Karpas-422 (cell line): ENCODE measurements at regions not wholly inside any gene's neighbourhood (a gene's known extent, or its start where the extent isn't known, plus 50 kb on each side); places are given as distances from the start of the nearest gene placed in this dataset.
"Not testable (repeated sequence)": the region's sequence is repeated elsewhere in the genome, so short reads cannot be mapped to it uniquely, and the experiment has no call there.

Experiments used
- DNase-seq: peaks from one replicate; pipeline ENCODE4 v3.0.0-alpha.2; 2015
- H2AFZ ChIP-seq: fragments of 200-600 bp; sonication (generic); 2 replicates; pipeline ENCODE4 v1.6.1; 2014; ENCODE audit warnings: antibody characterized with exemption, low read length, mixed read lengths
- H3K27ac ChIP-seq: fragments of 200-600 bp; sonication (generic); 2 replicates; pipeline ENCODE4 v1.5.1; 2014; ENCODE audit warnings: mild to moderate bottlenecking, low read length, moderate library complexity
- H3K27me3 ChIP-seq: fragments of 200-600 bp; sonication (generic); 2 replicates; pipeline ENCODE4 v1.6.1; 2014; ENCODE audit warnings: low read length, mixed read lengths
- H3K36me3 ChIP-seq: fragments of 200-600 bp; sonication (generic); 2 replicates; pipeline ENCODE4 v1.6.1; 2014; ENCODE audit warnings: low read length, mixed read lengths; ENCODE audit not compliant: insufficient read depth
- H3K4me1 ChIP-seq: fragments of 200-600 bp; sonication (generic); 2 replicates; pipeline ENCODE4 v1.6.1; 2014; ENCODE audit warnings: mild to moderate bottlenecking, low read length, mixed read lengths
- H3K4me2 ChIP-seq: fragments of 200-600 bp; sonication (generic); 2 replicates; pipeline ENCODE4 v1.6.1; 2014; ENCODE audit warnings: low read length, low read depth, mild to moderate bottlenecking; ENCODE audit not compliant: poor library complexity, severe bottlenecking
- H3K4me3 ChIP-seq: fragments of 200-600 bp; sonication (generic); 2 replicates; pipeline ENCODE4 v1.5.1; 2014; ENCODE audit warnings: mild to moderate bottlenecking, antibody characterized with exemption, low read length, mixed read lengths
- H3K79me2 ChIP-seq: fragments of 200-600 bp; sonication (generic); 2 replicates; pipeline ENCODE4 v1.6.1; 2014; ENCODE audit warnings: mild to moderate bottlenecking, low read length, mixed read lengths
- H3K9ac ChIP-seq: fragments of 200-600 bp; sonication (generic); 2 replicates; pipeline ENCODE4 v1.6.0; 2014; ENCODE audit warnings: low read length
- H3K9me2 ChIP-seq: fragments of 200-600 bp; sonication (generic), shearing (Covaris generic); replicated peaks from 2 replicates; pipeline ENCODE4 v1.6.0; 2014; ENCODE audit warnings: mild to moderate bottlenecking, low read length, moderate library complexity; ENCODE audit not compliant: insufficient read depth
- H3K9me3 ChIP-seq: fragments of 300-700, 200-600 bp; sonication (generic); 2 replicates; pipeline ENCODE4 v1.6.1; 2014; ENCODE audit warnings: low read length, mixed read lengths
- H4K20me1 ChIP-seq: fragments of 200-600 bp; sonication (generic); 2 replicates; pipeline ENCODE4 v1.6.1; 2014; ENCODE audit warnings: mild to moderate bottlenecking, antibody characterized with exemption, low read length, low read depth; ENCODE audit not compliant: insufficient read depth

GRCh38 chr2:76149846-76150245 lies 439.1 kb upstream of the GCFC2 start:
- no peak for DNase-seq
- Histone ChIP-seq H2AFZ (no peak overlapping the region), H3K9me3 (peaks cover 16% of the 10 kb centered on the region), H3K4me1 (no peaks in the 10 kb centered on the region), H3K4me2 (no peak overlapping the region), H3K27me3 (no peaks in the 10 kb centered on the region), H4K20me1 (no peaks in the 10 kb centered on the region), H3K9me2 (peaks cover 5% of the 10 kb centered on the region; the same call in 1 of the 2 replicates), H3K9ac (no peak overlapping the region), H3K79me2 (no peaks in the 10 kb centered on the region), H3K27ac (no peak overlapping the region), H3K4me3 (no peak overlapping the region), H3K36me3 (no peaks in the 10 kb centered on the region)

- not testable (repeated sequence) for H3K4me2 ChIP-seq, H3K9me2 ChIP-seq, H4K20me1 ChIP-seq, H3K27ac ChIP-seq, H3K36me3 ChIP-seq, H3K9me3 ChIP-seq, DNase-seq, H2AFZ ChIP-seq, H3K4me3 ChIP-seq, H3K79me2 ChIP-seq, H3K4me1 ChIP-seq, H3K9ac ChIP-seq, H3K27me3 ChIP-seq
Observed at GRCh38 chr2:76139303-76139702, 428.6 kb upstream of the GCFC2 start.

- Histone ChIP-seq H3K9ac (no peak overlapping the region), H3K9me2 (no peaks in the 10 kb centered on the region), H2AFZ (no peak overlapping the region), H4K20me1 (no peaks in the 10 kb centered on the region), H3K79me2 (no peaks in the 10 kb centered on the region), H3K4me3 (no peak overlapping the region), H3K4me2 (no peak overlapping the region), H3K9me3 (peaks cover 11% of the 10 kb centered on the region), H3K27ac (no peak overlapping the region), H3K27me3 (no peaks in the 10 kb centered on the region), H3K36me3 (no peaks in the 10 kb centered on the region), H3K4me1 (no peaks in the 10 kb centered on the region)
- no peak for DNase-seq
Observed at GRCh38 chr2:76128622-76129021, 417.9 kb upstream of the GCFC2 start.

GRCh38 chr2:76120176-76120575 lies 409.5 kb upstream of the GCFC2 start:
- Histone ChIP-seq H3K9ac (no peak overlapping the region), H3K9me2 (no peaks in the 10 kb centered on the region), H3K36me3 (no peaks in the 10 kb centered on the region), H4K20me1 (no peaks in the 10 kb centered on the region), H3K79me2 (no peaks in the 10 kb centered on the region), H3K9me3 (peaks cover 3% of the 10 kb centered on the region), H3K4me2 (no peak overlapping the region), H3K4me3 (no peak overlapping the region), H3K27me3 (no peaks in the 10 kb centered on the region), H3K27ac (no peak overlapping the region), H3K4me1 (no peaks in the 10 kb centered on the region), H2AFZ (no peak overlapping the region)
- peak; percentile 37 for DNase-seq

GRCh38 chr2:76089683-76090082 lies 379.0 kb upstream of the GCFC2 start:
- no peak overlapping the region for H3K4me2 ChIP-seq
- H3K9ac ChIP-seq: no peak overlapping the region
- H3K27ac ChIP-seq: no peak overlapping the region
- H3K27me3 ChIP-seq: no peaks in the 10 kb centered on the region
- no peak for DNase-seq
- H3K4me1 ChIP-seq: no peaks in the 10 kb centered on the region
- H3K9me2 ChIP-seq: 0 out of 2 replicates have a peak, but pooled peaks cover 5% of the 10 kb centered on the region
- H3K9me3 ChIP-seq: peaks cover 5% of the 10 kb centered on the region; the same call in 1 of the 2 replicates
- no peak overlapping the region for H3K4me3 ChIP-seq
- H3K36me3 ChIP-seq: no peaks in the 10 kb centered on the region
- H4K20me1 ChIP-seq: no peaks in the 10 kb centered on the region
- H2AFZ ChIP-seq: no peak overlapping the region
- no peaks in the 10 kb centered on the region for H3K79me2 ChIP-seq

- Histone ChIP-seq H4K20me1 (no peaks in the 10 kb centered on the region), H3K4me2 (no peak overlapping the region), H2AFZ (no peak overlapping the region), H3K4me1 (no peaks in the 10 kb centered on the region), H3K4me3 (no peak overlapping the region), H3K79me2 (no peaks in the 10 kb centered on the region), H3K27me3 (no peaks in the 10 kb centered on the region), H3K27ac (no peak overlapping the region), H3K36me3 (no peaks in the 10 kb centered on the region), H3K9me2 (0 out of 2 replicates have a peak, but pooled peaks cover 5% of the 10 kb centered on the region), H3K9me3 (no peaks in the 10 kb centered on the region), H3K9ac (no peak overlapping the region)
- DNase-seq: peak; percentile 2
Observed at GRCh38 chr2:76083248-76083647, 372.5 kb upstream of the GCFC2 start.

- Histone ChIP-seq H3K9me3 (no peaks in the 10 kb centered on the region), H3K27ac (no peak overlapping the region), H3K9me2 (0 out of 2 replicates have a peak, but pooled peaks cover 5% of the 10 kb centered on the region), H4K20me1 (no peaks in the 10 kb centered on the region), H3K79me2 (no peaks in the 10 kb centered on the region), H3K4me3 (no peak overlapping the region), H3K4me2 (no peak overlapping the region), H3K27me3 (no peaks in the 10 kb centered on the region), H3K4me1 (no peaks in the 10 kb centered on the region), H2AFZ (no peak overlapping the region), H3K36me3 (no peaks in the 10 kb centered on the region), H3K9ac (no peak overlapping the region)
- DNase-seq: no peak
Observed at GRCh38 chr2:76082509-76082908, 371.8 kb upstream of the GCFC2 start.

GRCh38 chr2:76080154-76080553 lies 369.4 kb upstream of the GCFC2 start:
- Histone ChIP-seq H3K27ac (no peak overlapping the region), H3K27me3 (peaks cover 3% of the 10 kb centered on the region; the same call in 1 of the 2 replicates), H3K9ac (no peak overlapping the region), H3K4me1 (no peaks in the 10 kb centered on the region), H3K79me2 (no peaks in the 10 kb centered on the region), H3K4me3 (no peak overlapping the region), H3K9me2 (no peaks in the 10 kb centered on the region), H3K36me3 (no peaks in the 10 kb centered on the region), H3K9me3 (no peaks in the 10 kb centered on the region), H4K20me1 (no peaks in the 10 kb centered on the region), H2AFZ (no peak overlapping the region), H3K4me2 (no peak overlapping the region)
- DNase-seq: no peak

- H3K27me3 ChIP-seq: peaks cover 3% of the 10 kb centered on the region; the same call in 1 of the 2 replicates
- no peak overlapping the region for H3K27ac ChIP-seq
- H4K20me1 ChIP-seq: no peaks in the 10 kb centered on the region
- no peak overlapping the region for H3K4me3 ChIP-seq
- no peak overlapping the region for H2AFZ ChIP-seq
- no peak overlapping the region for H3K9ac ChIP-seq
- 0 out of 2 replicates have a peak, but pooled peaks cover 3% of the 10 kb centered on the region for H3K9me2 ChIP-seq
- no peak for DNase-seq
- H3K4me1 ChIP-seq: no peaks in the 10 kb centered on the region
- no peaks in the 10 kb centered on the region for H3K9me3 ChIP-seq
- no peaks in the 10 kb centered on the region for H3K36me3 ChIP-seq
- H3K79me2 ChIP-seq: no peaks in the 10 kb centered on the region
- no peak overlapping the region for H3K4me2 ChIP-seq
Observed at GRCh38 chr2:76075126-76075525, 364.4 kb upstream of the GCFC2 start.
